ENCODE measurements at regions not wholly inside any gene's neighbourhood (a gene's known extent, or its start where the extent isn't known, plus 50 kb on each side); places are given as distances from the start of the nearest gene placed in this dataset.
A peak's percentile ranks its signal among the peaks of the same experiment; 100 is the strongest.

DNA sequence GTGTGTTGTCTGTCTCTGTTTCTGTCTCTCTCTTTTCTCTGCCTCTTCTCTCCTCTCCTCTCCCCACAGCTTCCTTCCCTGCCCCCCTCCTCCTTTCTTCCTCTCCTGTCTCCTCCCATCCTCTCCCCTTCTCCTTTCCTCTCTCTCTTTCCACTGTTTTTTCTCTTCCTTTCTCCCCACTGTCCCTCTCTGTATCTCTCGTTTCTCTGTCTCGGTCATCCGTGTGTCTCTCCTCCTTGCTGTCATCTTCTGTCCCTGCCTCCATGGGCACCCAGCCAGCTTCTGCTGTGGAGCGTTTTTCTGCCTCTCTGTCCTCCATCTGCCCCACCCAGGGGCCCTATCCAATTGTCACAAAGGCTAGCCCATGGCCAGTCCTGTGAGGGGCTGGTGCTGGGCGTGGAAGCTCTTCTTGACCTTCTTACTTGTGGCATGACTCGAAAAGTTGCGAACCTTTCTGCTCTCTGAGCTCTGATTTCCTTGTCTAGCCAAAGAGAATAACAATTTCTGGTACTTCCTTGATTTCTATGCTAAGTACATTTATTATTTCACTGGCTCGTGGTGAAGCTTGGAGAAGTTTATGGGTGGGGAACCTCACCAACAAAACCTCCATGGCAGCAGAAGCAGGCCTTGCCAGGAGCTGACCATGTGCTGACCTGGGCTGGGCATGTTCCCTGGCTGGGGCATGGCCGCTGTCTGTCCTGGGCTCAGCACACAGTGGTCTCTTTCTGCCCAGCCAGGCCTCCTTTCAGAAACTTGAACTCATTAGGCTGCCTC lies 69.3 kb downstream of the CEBPB start:
- DNase-seq: peak; percentile 76 to 92 (median 88)

DNA sequence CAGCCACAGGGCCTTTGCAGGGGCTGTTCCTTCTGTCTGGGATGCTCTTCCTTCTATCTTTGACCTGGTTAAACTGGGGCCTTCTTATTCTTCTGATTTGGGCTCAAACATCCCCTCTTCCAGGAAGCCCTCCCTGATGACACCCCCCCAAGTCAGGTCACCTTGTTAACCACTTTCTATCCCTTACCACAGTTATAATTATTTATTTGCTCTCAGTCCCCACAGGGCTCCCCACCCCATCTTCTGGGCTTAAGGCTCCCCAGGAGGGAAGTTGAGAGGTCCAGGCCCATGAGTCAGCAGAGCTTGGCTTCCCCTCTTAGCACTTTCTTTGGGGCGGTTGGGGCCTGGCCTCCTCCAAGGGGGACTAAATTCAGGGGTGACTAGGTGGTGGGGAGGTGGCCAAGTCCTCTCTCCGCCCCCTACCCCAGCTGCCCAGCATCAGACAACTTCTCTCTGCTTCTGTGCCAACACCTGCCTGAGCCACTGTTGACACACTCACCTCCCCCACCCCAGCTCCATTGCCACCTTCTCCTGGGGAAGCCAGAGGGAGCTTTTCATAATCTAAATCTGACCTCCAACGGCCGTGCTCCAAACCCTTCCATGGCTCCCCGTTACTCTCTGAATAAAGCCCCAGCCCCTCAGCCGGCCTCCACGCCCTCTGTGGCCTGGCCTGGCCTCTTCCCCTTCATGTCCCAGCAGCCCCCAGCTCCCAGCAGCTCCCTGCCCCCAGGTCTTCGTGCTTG lies 70.0 kb downstream of the CEBPB start:
- Histone ChIP-seq H3K27me3 (ENCODE audit: control insufficient read depth, insufficient read depth) (no peaks in the 10 kb centered on the region), H3K4me1 (ENCODE audit: control insufficient read depth, insufficient read depth, low read length) (no peaks in the 10 kb centered on the region), H3K27ac (ENCODE audit: low read length) (no peak overlapping the region), H3K9me3 (ENCODE audit: control insufficient read depth, low read length) (no peaks in the 10 kb centered on the region), H3K4me3 (ENCODE audit: low read length) (no peak overlapping the region)
- WGBS: 77% methylated on average over 8 of the region's 8 CpGs
- peak; percentile 36 to 62 for ATAC-seq
- peak in 1 of 3 donors; percentile 39 for DNase-seq
- intact Hi-C loops (cut with DNase I): no loop called here

More for the DNA sequence above, 69.3 kb downstream of the CEBPB start:
- H3K9me3 ChIP-seq (ENCODE audit: control insufficient read depth, low read length): no peaks in the 10 kb centered on the region
- ATAC-seq: peak; percentile 65 to 69
- intact Hi-C loops (cut with DNase I): no loop called here
- H3K4me3 ChIP-seq (ENCODE audit: low read length): no peak overlapping the region
- H3K4me1 ChIP-seq (ENCODE audit: control insufficient read depth, insufficient read depth, low read length): no peaks in the 10 kb centered on the region
- WGBS: 38% methylated on average over 9 of the region's 9 CpGs
- H3K27me3 ChIP-seq (ENCODE audit: control insufficient read depth, insufficient read depth): no peaks in the 10 kb centered on the region
- H3K27ac ChIP-seq (ENCODE audit: low read length): peak overlapping the region; percentile 72

GRCh38 chr20:50261471-50262212 lies 71.0 kb downstream of the CEBPB start:
- no peak for ATAC-seq
- intact Hi-C loops (cut with DNase I): no loop called here
- 86% methylated on average over 7 of the region's 7 CpGs for WGBS
- DNase-seq: peak in 1 of 3 donors; percentile 20
- H3K27ac ChIP-seq (ENCODE audit: low read length): no peak overlapping the region
- no peak overlapping the region for H3K4me3 ChIP-seq (ENCODE audit: low read length)
- H3K9me3 ChIP-seq (ENCODE audit: control insufficient read depth, low read length): no peaks in the 10 kb centered on the region
- H3K4me1 ChIP-seq (ENCODE audit: control insufficient read depth, insufficient read depth, low read length): no peaks in the 10 kb centered on the region
- no peaks in the 10 kb centered on the region for H3K27me3 ChIP-seq (ENCODE audit: control insufficient read depth, insufficient read depth)

DNA sequence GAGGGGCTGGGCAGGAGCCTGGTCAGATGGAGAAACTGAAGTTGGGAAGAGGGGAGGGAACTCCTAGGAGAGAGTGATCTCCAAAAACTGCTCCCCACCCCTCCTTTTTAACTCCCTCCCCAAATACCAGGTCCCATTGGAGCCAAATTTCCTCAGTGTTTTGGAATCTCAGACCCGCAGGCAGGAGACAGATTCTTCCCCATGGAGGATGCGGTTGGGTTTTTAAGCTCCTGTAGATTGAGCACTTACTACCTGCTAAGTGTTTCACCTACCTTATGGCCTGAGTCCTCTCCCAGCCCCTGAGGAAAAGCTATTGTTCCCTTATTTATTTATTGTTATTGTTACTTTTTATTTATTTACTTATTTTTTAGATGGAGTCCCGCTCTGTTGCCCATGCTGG lies 73.2 kb downstream of the CEBPB start:
- ATAC-seq: no peak
- Histone ChIP-seq H3K27ac (ENCODE audit: low read length) (no peak overlapping the region), H3K4me3 (ENCODE audit: low read length) (no peak overlapping the region), H3K27me3 (ENCODE audit: control insufficient read depth, insufficient read depth) (no peaks in the 10 kb centered on the region), H3K9me3 (ENCODE audit: control insufficient read depth, low read length) (no peaks in the 10 kb centered on the region), H3K4me1 (ENCODE audit: control insufficient read depth, insufficient read depth, low read length) (peaks cover 3% of the 10 kb centered on the region)
- no peak for DNase-seq
- intact Hi-C loops (cut with DNase I): no loop called here
- 91% methylated on average over 3 of the region's 3 CpGs for WGBS

DNA sequence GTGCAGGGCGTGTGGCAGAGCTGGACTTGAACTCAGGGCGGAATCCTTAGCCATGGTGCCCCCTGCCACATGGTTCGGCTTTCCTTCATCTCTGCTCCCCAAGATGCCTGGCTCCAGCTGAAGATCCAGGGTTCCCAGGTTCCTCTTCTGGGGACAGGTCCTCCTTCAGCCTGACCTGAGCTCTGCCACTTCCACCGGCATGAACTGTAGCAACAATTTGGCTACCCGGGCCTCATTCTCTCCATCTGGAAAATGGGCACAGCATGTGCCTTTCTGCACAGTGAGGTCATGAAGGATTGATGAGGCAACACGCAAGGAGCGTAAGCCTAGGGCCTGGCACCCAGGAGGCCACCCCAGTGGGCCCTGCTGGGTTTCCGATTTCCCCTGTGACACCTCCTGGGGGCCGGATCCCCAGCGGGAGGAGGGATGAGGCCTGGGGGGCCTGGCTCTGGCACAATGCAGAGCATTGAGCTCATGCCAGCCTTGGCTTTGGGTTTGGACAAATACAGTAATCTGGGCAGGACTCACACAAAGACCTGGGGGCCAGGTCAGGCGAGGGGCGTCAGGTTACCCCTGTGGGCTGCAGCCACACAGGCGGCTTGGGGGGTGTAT lies 74.0 kb downstream of the CEBPB start:
- H3K27me3 ChIP-seq (ENCODE audit: control insufficient read depth, insufficient read depth): no peaks in the 10 kb centered on the region
- no peak for ATAC-seq
- intact Hi-C loops (cut with DNase I): no loop called here
- H3K9me3 ChIP-seq (ENCODE audit: control insufficient read depth, low read length): no peaks in the 10 kb centered on the region
- H3K27ac ChIP-seq (ENCODE audit: low read length): no peak overlapping the region
- no peak overlapping the region for H3K4me3 ChIP-seq (ENCODE audit: low read length)
- 93% methylated on average over 13 of the region's 13 CpGs for WGBS
- peak in 1 of 3 donors; percentile 16 for DNase-seq
- H3K4me1 ChIP-seq (ENCODE audit: control insufficient read depth, insufficient read depth, low read length): peaks cover 3% of the 10 kb centered on the region

DNA sequence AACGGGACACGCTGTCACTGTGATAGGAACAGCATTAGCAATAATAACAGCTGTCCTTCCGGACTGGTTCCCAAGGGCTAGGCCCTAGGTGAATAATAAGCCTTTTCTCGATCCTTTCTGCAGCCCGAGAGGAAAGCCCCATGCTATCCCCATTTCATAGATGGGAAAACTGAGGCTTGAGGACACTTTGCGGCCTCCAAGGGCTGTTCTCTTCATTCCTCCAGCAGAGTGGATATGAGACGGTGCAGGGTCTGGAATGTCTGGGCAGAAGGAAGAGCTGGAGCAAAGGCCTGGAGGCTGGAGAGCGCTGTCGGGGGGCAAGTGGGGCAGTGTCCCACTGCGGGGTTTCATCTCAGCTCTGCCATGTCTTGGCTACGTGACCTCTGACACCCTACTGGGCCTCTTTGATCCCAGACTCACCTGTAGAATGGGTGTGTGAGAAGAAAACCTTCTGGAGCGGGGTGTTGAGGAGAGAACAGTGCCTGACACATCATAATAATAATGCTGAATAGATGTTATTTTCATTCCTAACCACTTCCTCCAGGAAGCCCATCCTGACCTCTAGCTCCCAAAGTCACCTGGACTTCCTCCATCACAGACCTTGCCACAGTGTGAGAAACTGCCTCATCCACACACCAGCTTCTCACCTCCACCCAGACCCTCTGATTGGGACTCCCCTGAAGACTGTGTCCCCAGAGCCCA lies 74.8 kb downstream of the CEBPB start:
- Histone ChIP-seq H3K4me1 (ENCODE audit: control insufficient read depth, insufficient read depth, low read length) (peaks cover 3% of the 10 kb centered on the region), H3K4me3 (ENCODE audit: low read length) (no peak overlapping the region), H3K27me3 (ENCODE audit: control insufficient read depth, insufficient read depth) (no peaks in the 10 kb centered on the region), H3K27ac (ENCODE audit: low read length) (no peak overlapping the region), H3K9me3 (ENCODE audit: control insufficient read depth, low read length) (no peaks in the 10 kb centered on the region)
- ATAC-seq: no peak
- DNase-seq: peak in 1 of 3 donors; percentile 16
- intact Hi-C loops (cut with DNase I): no loop called here
- WGBS: 94% methylated on average over 12 of the region's 12 CpGs

DNA sequence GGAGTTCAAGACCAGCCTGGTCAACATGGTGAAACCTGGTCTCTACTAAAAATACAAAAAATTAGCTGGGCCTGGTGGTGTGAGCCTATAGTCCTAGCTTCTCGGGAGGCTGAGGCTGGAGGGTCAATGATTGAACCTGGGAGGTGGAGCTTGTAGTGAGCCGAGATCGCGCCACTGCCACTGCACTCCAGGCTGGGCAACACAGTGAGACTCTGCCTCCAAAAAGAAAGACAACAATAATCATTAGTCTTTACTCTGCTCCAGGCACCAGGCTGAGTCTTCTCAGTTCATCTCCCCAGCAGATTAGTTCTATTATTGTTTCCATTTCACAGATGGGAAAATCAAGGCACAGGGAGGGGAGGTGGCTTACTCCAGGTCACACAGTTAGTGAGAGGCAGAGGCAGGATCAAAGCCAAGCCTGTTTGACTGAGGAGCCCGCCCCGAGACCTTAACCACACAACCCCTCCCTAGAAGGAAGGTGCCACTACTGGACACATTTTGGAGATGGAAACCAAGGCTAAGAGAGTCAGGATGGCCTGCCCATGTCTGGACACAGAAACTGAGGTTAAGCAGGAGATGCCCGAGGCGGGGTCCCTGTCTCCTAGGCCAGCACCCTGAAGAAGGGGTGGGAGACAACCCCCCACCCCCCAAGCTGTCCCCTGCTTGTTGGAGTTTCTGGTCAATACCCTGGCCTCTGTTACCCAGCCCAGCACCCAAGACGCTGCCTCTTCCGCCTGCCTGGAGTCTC lies 75.8 kb downstream of the CEBPB start:
- WGBS: 78% methylated on average over 10 of the region's 10 CpGs
- Histone ChIP-seq H3K4me1 (ENCODE audit: control insufficient read depth, insufficient read depth, low read length) (peaks cover 3% of the 10 kb centered on the region), H3K4me3 (ENCODE audit: low read length) (no peak overlapping the region), H3K27me3 (ENCODE audit: control insufficient read depth, insufficient read depth) (no peaks in the 10 kb centered on the region), H3K9me3 (ENCODE audit: control insufficient read depth, low read length) (no peaks in the 10 kb centered on the region), H3K27ac (ENCODE audit: low read length) (peak overlapping the region; percentile 39)
- DNase-seq (no peak), ATAC-seq (peak; percentile 12 to 20)
- intact Hi-C loops (cut with DNase I): no loop called here

GRCh38 chr20:50267041-50267865 lies 76.6 kb downstream of the CEBPB start:
- ATAC-seq: peak; percentile 27 to 64
- Histone ChIP-seq H3K9me3 (ENCODE audit: control insufficient read depth, low read length) (no peaks in the 10 kb centered on the region), H3K27me3 (ENCODE audit: control insufficient read depth, insufficient read depth) (no peaks in the 10 kb centered on the region), H3K4me1 (ENCODE audit: control insufficient read depth, insufficient read depth, low read length) (peaks cover 3% of the 10 kb centered on the region), H3K27ac (ENCODE audit: low read length) (peak overlapping the region; percentile 54), H3K4me3 (ENCODE audit: low read length) (no peak overlapping the region)
- 49% methylated on average over 21 of the region's 21 CpGs for WGBS
- DNase-seq: peak; percentile 70 to 86 (median 80)
- intact Hi-C loops (cut with DNase I): no loop called here

DNA sequence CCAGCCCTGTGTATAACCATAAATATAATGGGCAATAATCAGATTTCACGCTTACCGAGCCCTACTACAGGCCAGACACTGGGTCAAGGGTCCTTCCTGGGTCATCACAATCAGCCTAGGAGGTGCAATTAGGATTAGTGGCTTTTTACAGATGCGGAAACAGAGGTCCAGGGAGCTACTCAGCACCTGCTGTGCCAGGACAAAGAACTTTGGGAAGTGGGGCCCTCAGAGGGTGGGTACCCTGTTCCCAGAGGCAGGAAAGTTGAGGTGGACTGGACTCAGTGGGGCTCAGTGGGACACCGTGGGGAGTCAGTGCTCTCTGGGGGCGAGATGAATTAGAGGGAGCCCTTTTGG lies 77.2 kb downstream of the CEBPB start:
- intact Hi-C loops (cut with DNase I): no loop called here
- Histone ChIP-seq H3K4me1 (ENCODE audit: control insufficient read depth, insufficient read depth, low read length) (peaks cover 3% of the 10 kb centered on the region), H3K27me3 (ENCODE audit: control insufficient read depth, insufficient read depth) (no peaks in the 10 kb centered on the region), H3K27ac (ENCODE audit: low read length) (no peak overlapping the region), H3K4me3 (ENCODE audit: low read length) (no peak overlapping the region), H3K9me3 (ENCODE audit: control insufficient read depth, low read length) (no peaks in the 10 kb centered on the region)
- no peak for ATAC-seq
- 79% methylated on average over 5 of the region's 5 CpGs for WGBS
- DNase-seq: no peak
